Osteoblast (primary cell): ENCODE measurements at regions not wholly inside any gene's neighbourhood (a gene's known extent, or its start where the extent isn't known, plus 50 kb on each side); places are given as distances from the start of the nearest gene placed in this dataset.

Source experiments
- DNase-seq: peaks from one replicate; pipeline ENCODE4 v3.0.0; 2011; ENCODE audit warnings: low spot score, mixed read lengths; ENCODE audit not compliant: insufficient read length; ENCODE audit errors: missing footprints
- H2AFZ ChIP-seq: 2 replicates; pipeline ENCODE4 v1.6.0; 2011; ENCODE audit warnings: mild to moderate bottlenecking, low read length
- H3K27ac ChIP-seq: 2 replicates; pipeline ENCODE4 v1.5.1; 2011; ENCODE audit warnings: mild to moderate bottlenecking, low read depth, low read length, moderate library complexity
- H3K27me3 ChIP-seq: 2 replicates; pipeline ENCODE4 v1.6.0; 2012; ENCODE audit warnings: mild to moderate bottlenecking, control low read depth, inconsistent platforms, low read length, moderate library complexity; ENCODE audit not compliant: insufficient read depth
- H3K36me3 ChIP-seq: 2 replicates; pipeline ENCODE4 v1.5.1; 2011; ENCODE audit warnings: mild to moderate bottlenecking, low read length, control low read depth, moderate library complexity; ENCODE audit not compliant: insufficient read depth
- H3K4me1 ChIP-seq: 2 replicates; pipeline ENCODE4 v1.5.1; 2011; ENCODE audit warnings: mild to moderate bottlenecking, low read length, control low read depth, moderate library complexity; ENCODE audit not compliant: insufficient read depth
- H3K4me2 ChIP-seq: 2 replicates; pipeline ENCODE4 v1.6.0; 2011; ENCODE audit warnings: mild to moderate bottlenecking, low read length; ENCODE audit not compliant: insufficient read depth
- H3K4me3 ChIP-seq: fragments of 200-600 bp; sonication (generic); 3 replicates; pipeline ENCODE4 v1.5.1; 2012; ENCODE audit warnings: mild to moderate bottlenecking, low read length, inconsistent platforms; ENCODE audit not compliant: insufficient read depth
- H3K79me2 ChIP-seq: 2 replicates; pipeline ENCODE4 v1.6.0; 2012; ENCODE audit warnings: mild to moderate bottlenecking, low read length, control low read depth, inconsistent platforms; ENCODE audit not compliant: insufficient read depth
- H3K9me3 ChIP-seq: 2 replicates; pipeline ENCODE4 v1.5.1; 2011; ENCODE audit warnings: low read depth, low read length, control low read depth
- H4K20me1 ChIP-seq: 2 replicates; pipeline ENCODE4 v1.6.0; 2012; ENCODE audit warnings: mild to moderate bottlenecking, low read length, control low read depth; ENCODE audit not compliant: insufficient read depth
- CTCF ChIP-seq: IDR thresholded peaks from 2 replicates; pipeline ENCODE4 v1.5.1; 2011; ENCODE audit warnings: mild to moderate bottlenecking, low read depth, low read length, moderate library complexity; ENCODE audit errors: extremely low read depth

GRCh38 chr7:21099432-21099831 is 312.7 kb upstream of the SP8 start:
- Histone ChIP-seq H4K20me1 (no peaks in the 10 kb centered on the region), H3K36me3 (no peaks in the 10 kb centered on the region), H3K4me2 (no peak overlapping the region), H2AFZ (no peak overlapping the region), H3K79me2 (no peaks in the 10 kb centered on the region), H3K4me1 (no peaks in the 10 kb centered on the region), H3K27ac (no peak overlapping the region), H3K27me3 (no peaks in the 10 kb centered on the region), H3K9me3 (no peaks in the 10 kb centered on the region), H3K4me3 (no peak overlapping the region)
- no peak for TF ChIP-seq CTCF
- no peak for DNase-seq

GRCh38 chr7:21099955-21100354 is 313.3 kb upstream of the SP8 start:
- Histone ChIP-seq H3K27ac (no peak overlapping the region), H3K4me1 (no peaks in the 10 kb centered on the region), H3K27me3 (no peaks in the 10 kb centered on the region), H3K9me3 (no peaks in the 10 kb centered on the region), H3K36me3 (no peaks in the 10 kb centered on the region), H3K4me2 (no peak overlapping the region), H3K4me3 (no peak overlapping the region), H4K20me1 (no peaks in the 10 kb centered on the region), H3K79me2 (no peaks in the 10 kb centered on the region), H2AFZ (no peak overlapping the region)
- no peak for TF ChIP-seq CTCF
- no peak for DNase-seq

GRCh38 chr7:21101541-21101940 is 314.9 kb upstream of the SP8 start:
- H3K27ac ChIP-seq = no peak overlapping the region

GRCh38 chr7:21103426-21104123 is 316.9 kb upstream of the SP8 start:
- no peaks in the 10 kb centered on the region for H3K27me3 ChIP-seq

More at GRCh38 chr7:21101541-21101940, 314.9 kb upstream of the SP8 start:
- Histone ChIP-seq H3K27me3 (no peaks in the 10 kb centered on the region), H3K9me3 (no peaks in the 10 kb centered on the region), H3K79me2 (no peaks in the 10 kb centered on the region), H2AFZ (no peak overlapping the region), H4K20me1 (no peaks in the 10 kb centered on the region), H3K4me3 (no peak overlapping the region), H3K36me3 (no peaks in the 10 kb centered on the region), H3K4me1 (no peaks in the 10 kb centered on the region), H3K4me2 (no peak overlapping the region)
- no peak for DNase-seq
- TF ChIP-seq CTCF = no peak

More at GRCh38 chr7:21103426-21104123, 316.9 kb upstream of the SP8 start:
- Histone ChIP-seq H3K27ac (no peak overlapping the region), H3K36me3 (no peaks in the 10 kb centered on the region), H3K4me3 (no peak overlapping the region), H3K4me2 (no peak overlapping the region), H4K20me1 (no peaks in the 10 kb centered on the region), H3K9me3 (no peaks in the 10 kb centered on the region), H3K4me1 (no peaks in the 10 kb centered on the region), H3K79me2 (no peaks in the 10 kb centered on the region), H2AFZ (no peak overlapping the region)
- DNase-seq = no peak
- TF ChIP-seq CTCF = no peak
